ENCODE measurements at regions not wholly inside any gene's neighbourhood (a gene's known extent, or its start where the extent isn't known, plus 50 kb on each side); places are given as distances from the start of the nearest gene placed in this dataset.
A peak's percentile ranks its signal among the peaks of the same experiment; 100 is the strongest.
"Not testable (repeated sequence)": the region's sequence is repeated elsewhere in the genome, so short reads cannot be mapped to it uniquely, and the experiment has no call there.

- DNase-seq = not testable (repeated sequence)
Measured at GRCh38 chr2:132273585-132273984, 111.8 kb upstream of the ANKRD30BL start.

GRCh38 chr2:132274000-132274399 lies 112.2 kb upstream of the ANKRD30BL start:
- no peak for DNase-seq

GRCh38 chr2:132275396-132275795 lies 113.6 kb upstream of the ANKRD30BL start:
- no peak for DNase-seq

- DNase-seq = no peak
Measured at GRCh38 chr2:132276571-132276981, 114.8 kb upstream of the ANKRD30BL start.

- DNase-seq = no peak
Measured at GRCh38 chr2:132278267-132278666, 116.5 kb upstream of the ANKRD30BL start.

- no peak for DNase-seq
Measured at GRCh38 chr2:132279344-132279743, 117.6 kb upstream of the ANKRD30BL start.

- no peak for DNase-seq
Measured at GRCh38 chr2:132279930-132280615, 118.3 kb upstream of the ANKRD30BL start.

- no peak for DNase-seq
Measured at GRCh38 chr2:132280912-132281311, 119.2 kb upstream of the ANKRD30BL start.

GRCh38 chr2:132282104-132282503 lies 120.4 kb upstream of the ANKRD30BL start:
- DNase-seq = not testable (repeated sequence)

- DNase-seq = no peak
Measured at GRCh38 chr2:132282911-132283310, 121.2 kb upstream of the ANKRD30BL start.

GRCh38 chr2:132286289-132286911 lies 124.6 kb upstream of the ANKRD30BL start:
- not testable (repeated sequence) for DNase-seq

GRCh38 chr2:132287910-132288309 lies 126.2 kb upstream of the ANKRD30BL start:
- DNase-seq = not testable (repeated sequence)

- DNase-seq = not testable (repeated sequence)
Measured at GRCh38 chr2:132289138-132289537, 127.4 kb upstream of the ANKRD30BL start.

- DNase-seq = not testable (repeated sequence)
Measured at GRCh38 chr2:132289812-132290211, 126.8 kb upstream of the GPR39 start.

- DNase-seq = not testable (repeated sequence)
Measured at GRCh38 chr2:132300592-132301378, 115.8 kb upstream of the GPR39 start.

GRCh38 chr2:132304661-132305380 lies 111.8 kb upstream of the GPR39 start:
- not testable (repeated sequence) for DNase-seq

- not testable (repeated sequence) for DNase-seq
Measured at GRCh38 chr2:132307613-132308198, 108.9 kb upstream of the GPR39 start.

- not testable (repeated sequence) for DNase-seq
Measured at GRCh38 chr2:132309203-132309602, 107.4 kb upstream of the GPR39 start.

GRCh38 chr2:132315546-132315945 lies 101.1 kb upstream of the GPR39 start:
- DNase-seq = not testable (repeated sequence)

GRCh38 chr2:132317026-132317680 lies 99.5 kb upstream of the GPR39 start:
- DNase-seq = not testable (repeated sequence)

GRCh38 chr2:132318481-132318880 lies 98.1 kb upstream of the GPR39 start:
- not testable (repeated sequence) for DNase-seq

GRCh38 chr2:132324005-132324404 lies 92.6 kb upstream of the GPR39 start:
- peak in 1 of 2 experiments; percentile 2 for DNase-seq
